ENCODE measurements at regions not wholly inside any gene's neighbourhood (a gene's known extent, or its start where the extent isn't known, plus 50 kb on each side); places are given as distances from the start of the nearest gene placed in this dataset.
"Not testable (repeated sequence)": the region's sequence is repeated elsewhere in the genome, so short reads cannot be mapped to it uniquely, and the experiment has no call there.

DNA sequence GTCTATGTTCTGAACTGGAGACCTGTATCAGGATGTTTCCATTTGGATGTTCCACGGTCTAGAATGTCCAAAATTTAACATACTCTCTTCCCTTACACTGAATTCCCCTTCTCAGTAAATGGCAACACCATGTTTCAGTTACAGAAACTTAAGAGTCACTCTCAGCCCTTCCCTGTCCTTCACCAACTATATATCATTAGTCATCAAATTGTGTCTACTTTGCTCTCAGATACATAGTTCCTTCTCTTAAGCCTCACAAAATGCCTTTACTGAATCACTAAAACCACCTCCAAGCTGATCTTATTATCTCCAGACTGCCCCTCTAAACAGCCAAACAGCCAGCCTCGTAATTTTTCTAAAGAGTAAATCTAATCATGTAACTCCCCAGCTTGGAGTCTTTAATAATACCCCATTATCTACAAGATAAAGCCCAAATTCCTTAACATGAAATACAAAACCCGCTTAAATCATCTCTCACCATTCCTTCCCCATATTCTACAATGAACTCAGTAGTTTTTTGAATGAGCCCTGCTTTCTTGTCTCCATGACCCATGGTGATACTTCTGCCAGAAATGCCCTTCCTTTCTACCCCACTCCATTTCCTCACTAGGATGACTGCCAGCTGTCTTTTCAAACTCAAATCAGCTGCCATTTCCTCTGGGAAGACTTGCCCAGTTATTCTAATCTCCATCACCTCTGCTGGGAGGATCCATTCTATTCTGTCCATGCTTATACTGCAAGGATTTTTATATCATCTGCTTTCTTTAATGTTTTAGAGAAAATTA is 102.7 kb upstream of the ARHGAP42 start:
- Histone ChIP-seq H3K27me3 (ENCODE audit: control insufficient read depth, insufficient read depth, low read length) (no peaks in the 10 kb centered on the region), H3K27ac (ENCODE audit: low read depth, low read length) (no peak overlapping the region), H3K36me3 (ENCODE audit: control insufficient read depth, insufficient read depth, low read length) (no peaks in the 10 kb centered on the region), H3K4me1 (ENCODE audit: control insufficient read depth, insufficient read depth, low read length) (peaks cover 5% of the 10 kb centered on the region; the same call in 1 of the 2 replicates), H3K4me3 (ENCODE audit: low read depth, low read length) (no peak overlapping the region), H3K9ac (ENCODE audit: low read depth, low read length) (no peak overlapping the region), H3K9me3 (ENCODE audit: control insufficient read depth, insufficient read depth, low read length) (no peaks in the 10 kb centered on the region)

DNA sequence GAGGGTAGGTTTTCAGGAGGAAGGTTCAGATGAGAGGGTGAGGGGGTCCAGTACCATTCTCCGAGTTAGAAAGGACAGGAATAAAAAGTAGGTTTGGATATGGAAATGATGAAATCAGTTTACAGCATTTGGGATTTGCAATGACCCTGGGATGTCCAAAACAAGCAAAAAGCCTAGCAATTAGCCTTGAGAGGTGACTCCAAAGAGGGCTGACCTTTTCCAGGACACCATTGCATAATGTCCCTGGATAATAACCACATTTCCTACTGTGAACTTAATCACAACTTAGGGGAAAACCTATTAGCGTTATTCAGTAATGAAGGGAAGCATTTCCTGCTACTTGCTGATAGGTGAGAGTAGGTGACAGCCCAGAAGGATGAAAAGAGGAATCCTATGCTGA is 101.4 kb upstream of the ARHGAP42 start:
- Histone ChIP-seq H3K27ac (ENCODE audit: low read depth, low read length) (no peak overlapping the region), H3K27me3 (ENCODE audit: control insufficient read depth, insufficient read depth, low read length) (no peaks in the 10 kb centered on the region), H3K4me1 (ENCODE audit: control insufficient read depth, insufficient read depth, low read length) (peaks cover 5% of the 10 kb centered on the region; the same call in 1 of the 2 replicates), H3K9ac (ENCODE audit: low read depth, low read length) (no peak overlapping the region), H3K9me3 (ENCODE audit: control insufficient read depth, insufficient read depth, low read length) (no peaks in the 10 kb centered on the region), H3K36me3 (ENCODE audit: control insufficient read depth, insufficient read depth, low read length) (no peaks in the 10 kb centered on the region), H3K4me3 (ENCODE audit: low read depth, low read length) (no peak overlapping the region)

DNA sequence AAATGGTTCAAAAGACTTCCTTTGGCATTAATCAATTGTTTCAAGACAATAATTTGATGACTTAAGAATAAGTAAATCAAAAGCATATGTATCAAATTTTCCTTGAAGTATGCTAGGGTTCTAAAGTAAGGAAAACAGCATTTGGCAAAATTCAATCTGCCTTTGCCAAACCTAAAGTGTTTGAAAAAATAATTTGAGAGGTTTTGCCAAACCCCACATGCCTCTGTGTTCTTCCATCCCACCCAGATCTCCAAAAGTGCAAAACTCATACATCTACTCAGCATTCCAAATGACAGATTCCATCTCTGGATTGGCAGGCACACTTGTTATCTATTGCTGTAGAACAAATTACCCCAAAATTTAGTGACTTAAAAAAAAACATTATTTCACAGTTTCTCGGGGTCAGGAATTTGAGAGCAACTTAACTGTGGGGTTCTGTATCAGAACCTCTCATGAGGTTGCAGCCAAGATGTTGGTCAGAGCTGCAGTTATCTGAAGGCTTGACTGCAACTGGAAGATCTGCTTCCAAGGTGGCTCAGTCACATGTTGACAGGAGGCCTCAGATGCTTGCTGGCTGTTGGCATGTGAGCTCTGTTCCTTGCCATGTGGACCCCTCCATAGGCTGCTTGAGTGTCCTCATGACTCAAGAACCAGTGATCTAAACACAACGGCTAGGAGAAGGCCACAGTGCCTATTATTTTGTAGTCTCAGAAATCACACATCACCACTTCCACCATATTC is 100.6 kb upstream of the ARHGAP42 start:
- Histone ChIP-seq H3K4me1 (ENCODE audit: control insufficient read depth, insufficient read depth, low read length) (peaks cover 5% of the 10 kb centered on the region; the same call in 1 of the 2 replicates), H3K27ac (ENCODE audit: low read depth, low read length) (no peak overlapping the region), H3K9ac (ENCODE audit: low read depth, low read length) (no peak overlapping the region), H3K27me3 (ENCODE audit: control insufficient read depth, insufficient read depth, low read length) (no peaks in the 10 kb centered on the region), H3K9me3 (ENCODE audit: control insufficient read depth, insufficient read depth, low read length) (no peaks in the 10 kb centered on the region), H3K4me3 (ENCODE audit: low read depth, low read length) (no peak overlapping the region), H3K36me3 (ENCODE audit: control insufficient read depth, insufficient read depth, low read length) (no peaks in the 10 kb centered on the region)

DNA sequence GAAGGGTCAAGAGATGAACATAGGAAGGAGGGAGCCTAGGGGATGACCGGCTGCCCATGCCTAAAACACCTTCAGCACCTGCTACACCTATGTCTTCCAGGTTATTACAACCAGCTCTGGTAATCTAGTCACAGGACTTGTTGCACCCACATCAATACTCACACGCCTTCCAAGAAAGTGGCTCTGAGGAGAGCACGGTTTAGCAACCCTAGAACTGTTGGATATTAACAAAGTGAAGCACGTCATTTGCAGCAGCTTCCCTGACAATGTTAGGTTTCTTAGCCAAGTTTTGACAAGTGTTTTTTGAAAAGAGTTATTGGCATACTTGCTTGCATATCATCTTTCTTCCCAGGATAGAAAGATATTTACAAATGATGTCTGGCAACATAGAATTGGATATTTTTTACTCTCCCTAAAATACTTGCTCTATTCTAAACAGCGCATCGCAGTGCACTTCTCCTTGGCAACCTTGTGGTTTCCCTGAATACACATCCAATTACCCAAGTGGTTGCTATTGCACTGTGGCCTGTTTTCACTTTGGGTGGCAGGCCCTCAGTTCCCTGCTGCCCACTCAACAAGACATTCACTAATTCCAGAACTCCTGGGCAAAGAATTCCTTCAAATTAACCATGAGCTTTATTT is 94.3 kb upstream of the ARHGAP42 start:
- Histone ChIP-seq H3K4me3 (ENCODE audit: low read depth, low read length) (no peak overlapping the region), H3K27ac (ENCODE audit: low read depth, low read length) (no peak overlapping the region), H3K9ac (ENCODE audit: low read depth, low read length) (no peak overlapping the region), H3K27me3 (ENCODE audit: control insufficient read depth, insufficient read depth, low read length) (no peaks in the 10 kb centered on the region), H3K36me3 (ENCODE audit: control insufficient read depth, insufficient read depth, low read length) (no peaks in the 10 kb centered on the region), H3K9me3 (ENCODE audit: control insufficient read depth, insufficient read depth, low read length) (no peaks in the 10 kb centered on the region), H3K4me1 (ENCODE audit: control insufficient read depth, insufficient read depth, low read length) (no peaks in the 10 kb centered on the region)

DNA sequence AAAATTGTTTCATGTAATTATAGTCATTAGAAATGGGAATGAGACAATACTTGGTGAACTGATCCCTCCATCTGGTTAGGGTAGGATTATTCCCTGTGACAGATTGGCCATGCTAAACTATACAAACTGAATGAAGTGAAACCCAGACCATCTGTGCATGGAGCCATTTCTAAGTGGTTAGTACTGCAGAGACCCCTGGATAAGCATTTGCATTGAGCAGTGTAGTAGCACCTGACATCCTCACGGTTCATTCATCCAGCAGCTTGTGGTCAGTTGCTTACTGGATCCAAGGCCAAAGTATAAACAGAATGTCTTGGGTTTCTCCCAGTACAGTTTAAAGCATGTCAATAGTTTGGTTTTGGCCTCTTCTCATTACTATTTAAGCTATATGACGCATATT is 93.8 kb upstream of the ARHGAP42 start:
- Histone ChIP-seq H3K27me3 (ENCODE audit: control insufficient read depth, insufficient read depth, low read length) (no peaks in the 10 kb centered on the region), H3K9ac (ENCODE audit: low read depth, low read length) (no peak overlapping the region), H3K36me3 (ENCODE audit: control insufficient read depth, insufficient read depth, low read length) (no peaks in the 10 kb centered on the region), H3K4me1 (ENCODE audit: control insufficient read depth, insufficient read depth, low read length) (no peaks in the 10 kb centered on the region), H3K4me3 (ENCODE audit: low read depth, low read length) (no peak overlapping the region), H3K9me3 (ENCODE audit: control insufficient read depth, insufficient read depth, low read length) (no peaks in the 10 kb centered on the region), H3K27ac (ENCODE audit: low read depth, low read length) (no peak overlapping the region)

DNA sequence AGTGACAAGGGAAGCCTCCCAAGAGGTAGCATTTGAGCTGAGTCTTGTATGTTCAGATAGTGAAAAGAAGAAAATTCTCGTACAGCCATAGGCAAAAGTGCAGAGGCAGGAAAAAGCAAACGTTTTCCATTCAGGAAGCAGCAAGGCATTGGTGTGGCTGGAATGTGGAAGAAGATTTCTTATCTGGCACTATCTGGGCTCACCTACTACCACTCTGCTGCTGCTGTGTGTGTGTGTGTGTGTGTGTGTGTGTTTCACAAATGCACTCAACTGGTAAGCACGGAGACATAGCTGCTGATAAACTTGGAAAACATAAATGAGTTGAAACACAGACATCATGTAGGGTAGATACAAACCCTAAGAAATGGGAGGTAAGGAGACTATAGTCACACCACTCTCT is 92.8 kb upstream of the ARHGAP42 start:
- H3K4me1 ChIP-seq (ENCODE audit: control insufficient read depth, insufficient read depth, low read length): no peaks in the 10 kb centered on the region
- no peaks in the 10 kb centered on the region for H3K27me3 ChIP-seq (ENCODE audit: control insufficient read depth, insufficient read depth, low read length)
- no peak overlapping the region for H3K4me3 ChIP-seq (ENCODE audit: low read depth, low read length)
- no peak overlapping the region for H3K9ac ChIP-seq (ENCODE audit: low read depth, low read length)
- no peak overlapping the region for H3K27ac ChIP-seq (ENCODE audit: low read depth, low read length)
- no peaks in the 10 kb centered on the region for H3K9me3 ChIP-seq (ENCODE audit: control insufficient read depth, insufficient read depth, low read length)
- H3K36me3 ChIP-seq (ENCODE audit: control insufficient read depth, insufficient read depth, low read length): no peaks in the 10 kb centered on the region

DNA sequence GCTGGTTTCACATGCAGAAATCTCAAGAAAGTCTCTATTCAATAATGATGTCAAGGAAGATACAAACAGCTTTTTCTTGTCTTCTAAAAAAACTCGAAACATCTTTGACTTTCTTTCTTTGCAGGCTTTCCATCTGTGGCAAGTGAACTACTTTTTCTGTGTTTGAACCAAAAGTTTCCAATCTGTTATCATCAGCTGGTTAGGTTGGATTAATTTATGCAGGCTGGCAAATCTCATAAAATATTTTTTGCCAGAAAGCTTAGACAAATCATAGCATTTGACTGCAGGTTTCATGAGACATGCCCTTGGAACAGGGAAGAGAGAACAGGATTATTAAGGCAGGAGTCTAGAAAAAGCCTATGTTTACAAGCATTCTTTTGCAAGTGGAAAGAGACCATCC is 86.1 kb upstream of the ARHGAP42 start:
- Histone ChIP-seq H3K27ac (ENCODE audit: low read depth, low read length) (no peak overlapping the region), H3K4me1 (ENCODE audit: control insufficient read depth, insufficient read depth, low read length) (no peaks in the 10 kb centered on the region), H3K4me3 (ENCODE audit: low read depth, low read length) (no peak overlapping the region), H3K9me3 (ENCODE audit: control insufficient read depth, insufficient read depth, low read length) (no peaks in the 10 kb centered on the region), H3K36me3 (ENCODE audit: control insufficient read depth, insufficient read depth, low read length) (no peaks in the 10 kb centered on the region), H3K9ac (ENCODE audit: low read depth, low read length) (no peak overlapping the region), H3K27me3 (ENCODE audit: control insufficient read depth, insufficient read depth, low read length) (no peaks in the 10 kb centered on the region)

DNA sequence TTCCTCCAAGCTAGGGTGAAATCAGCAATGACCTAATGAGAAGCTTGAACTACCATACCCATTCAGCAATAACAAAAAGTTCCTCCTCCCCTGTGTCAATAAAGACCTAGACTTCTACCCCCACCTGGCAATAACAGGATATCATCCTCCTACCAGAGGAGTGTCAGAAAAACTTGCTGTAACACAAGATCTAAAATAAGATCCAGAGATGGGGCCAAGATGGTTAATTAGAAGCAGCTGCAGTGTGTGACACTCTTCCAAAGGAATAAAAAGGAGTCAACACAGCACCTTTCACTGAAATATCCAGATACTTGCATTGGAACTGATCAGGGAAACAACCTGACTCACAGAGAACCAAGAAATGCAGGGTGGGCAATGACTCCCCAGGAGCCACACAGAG is 84.4 kb upstream of the ARHGAP42 start:
- H3K4me1 ChIP-seq (ENCODE audit: control insufficient read depth, insufficient read depth, low read length): no peaks in the 10 kb centered on the region
- H3K27me3 ChIP-seq (ENCODE audit: control insufficient read depth, insufficient read depth, low read length): no peaks in the 10 kb centered on the region
- no peak overlapping the region for H3K27ac ChIP-seq (ENCODE audit: low read depth, low read length)
- no peaks in the 10 kb centered on the region for H3K9me3 ChIP-seq (ENCODE audit: control insufficient read depth, insufficient read depth, low read length)
- no peak overlapping the region for H3K9ac ChIP-seq (ENCODE audit: low read depth, low read length)
- H3K4me3 ChIP-seq (ENCODE audit: low read depth, low read length): no peak overlapping the region
- no peaks in the 10 kb centered on the region for H3K36me3 ChIP-seq (ENCODE audit: control insufficient read depth, insufficient read depth, low read length)

DNA sequence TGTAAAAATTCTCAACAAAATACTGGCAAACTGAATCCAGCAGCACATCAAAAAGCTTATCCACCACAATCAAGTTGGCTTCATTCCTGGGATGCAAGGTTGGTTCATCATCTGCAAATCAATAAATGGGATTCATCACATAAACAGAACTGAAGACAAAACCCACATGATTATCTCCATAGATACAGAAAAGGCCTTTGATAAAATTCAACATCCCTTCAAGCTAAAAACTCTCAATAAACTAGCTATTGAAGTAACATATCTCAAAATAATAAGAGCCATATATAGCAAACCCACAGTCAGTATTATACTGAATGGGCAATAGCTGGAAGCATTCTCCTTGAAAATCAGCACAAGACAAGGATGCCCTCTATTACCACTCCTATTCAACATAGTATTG is 79.3 kb upstream of the ARHGAP42 start:
- H3K36me3 ChIP-seq (ENCODE audit: control insufficient read depth, insufficient read depth, low read length); H3K9ac ChIP-seq (ENCODE audit: low read depth, low read length); H3K27me3 ChIP-seq (ENCODE audit: control insufficient read depth, insufficient read depth, low read length); H3K9me3 ChIP-seq (ENCODE audit: control insufficient read depth, insufficient read depth, low read length); H3K4me3 ChIP-seq (ENCODE audit: low read depth, low read length); H3K4me1 ChIP-seq (ENCODE audit: control insufficient read depth, insufficient read depth, low read length); H3K27ac ChIP-seq (ENCODE audit: low read depth, low read length): not testable (repeated sequence)

DNA sequence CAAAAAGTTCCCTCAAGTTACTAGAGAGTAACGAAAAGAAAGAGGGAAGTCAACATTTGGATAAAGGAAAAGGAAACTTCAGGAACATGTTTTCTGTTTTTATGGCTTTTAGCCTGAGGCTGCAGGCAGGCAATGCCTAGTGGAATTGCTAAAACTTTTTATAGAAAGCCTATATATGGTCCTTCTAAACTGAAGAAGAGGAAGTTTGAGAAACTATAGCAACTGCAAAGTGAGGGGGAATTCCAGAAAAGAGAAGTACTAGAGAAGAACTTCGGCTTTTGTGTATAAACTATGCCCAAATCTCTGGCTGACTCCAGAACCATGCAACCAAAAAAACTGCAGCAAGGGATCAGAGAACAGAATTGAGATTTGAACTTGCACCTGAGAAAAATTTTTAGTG is 74.3 kb upstream of the ARHGAP42 start:
- Histone ChIP-seq H3K36me3 (ENCODE audit: control insufficient read depth, insufficient read depth, low read length) (no peaks in the 10 kb centered on the region), H3K27me3 (ENCODE audit: control insufficient read depth, insufficient read depth, low read length) (no peaks in the 10 kb centered on the region), H3K4me1 (ENCODE audit: control insufficient read depth, insufficient read depth, low read length) (no peaks in the 10 kb centered on the region), H3K27ac (ENCODE audit: low read depth, low read length) (no peak overlapping the region), H3K9ac (ENCODE audit: low read depth, low read length) (no peak overlapping the region), H3K4me3 (ENCODE audit: low read depth, low read length) (no peak overlapping the region), H3K9me3 (ENCODE audit: control insufficient read depth, insufficient read depth, low read length) (no peaks in the 10 kb centered on the region)

DNA sequence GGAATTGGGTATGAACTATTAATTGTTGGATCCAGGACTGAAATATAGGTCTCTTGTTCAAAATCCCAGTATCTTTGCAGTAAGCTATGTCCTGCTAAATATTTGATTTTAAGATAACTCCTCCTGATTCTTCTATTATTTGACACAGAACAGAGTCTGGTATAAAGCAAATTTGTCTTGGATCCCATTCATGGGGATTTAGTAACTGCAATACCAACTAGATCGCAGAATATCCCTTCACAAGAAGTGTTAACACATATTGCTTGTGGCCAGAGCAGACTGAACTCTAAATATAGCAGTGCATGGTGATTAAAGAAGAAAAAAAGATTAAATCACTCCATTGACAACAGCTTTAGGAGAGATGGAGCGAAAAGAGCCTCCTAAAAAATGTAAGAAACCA is 68.2 kb upstream of the ARHGAP42 start:
- Histone ChIP-seq H3K36me3 (ENCODE audit: control insufficient read depth, insufficient read depth, low read length) (no peaks in the 10 kb centered on the region), H3K4me1 (ENCODE audit: control insufficient read depth, insufficient read depth, low read length) (peaks cover 9% of the 10 kb centered on the region; the same call in 1 of the 2 replicates), H3K4me3 (ENCODE audit: low read depth, low read length) (no peak overlapping the region), H3K27ac (ENCODE audit: low read depth, low read length) (no peak overlapping the region), H3K9ac (ENCODE audit: low read depth, low read length) (no peak overlapping the region), H3K27me3 (ENCODE audit: control insufficient read depth, insufficient read depth, low read length) (no peaks in the 10 kb centered on the region), H3K9me3 (ENCODE audit: control insufficient read depth, insufficient read depth, low read length) (peaks cover 29% of the 10 kb centered on the region)
